HG02970 (cell line): ENCODE measurements at regions not wholly inside any gene's neighbourhood (a gene's known extent, or its start where the extent isn't known, plus 50 kb on each side); places are given as distances from the start of the nearest gene placed in this dataset.
"Not testable (repeated sequence)": the region's sequence is repeated elsewhere in the genome, so short reads cannot be mapped to it uniquely, and the experiment has no call there.

ENCODE experiments used
- ATAC-seq: cut with Tn5 transposase; IDR thresholded peaks from one replicate; pipeline ENCODE4 v1.9.1; 2021; ENCODE audit warnings: mild to moderate bottlenecking, moderate library complexity, moderate number of reproducible peaks; ENCODE audit not compliant: unreplicated experiment, low FRiP score

- no peak for ATAC-seq
These were observed 187.2 kb upstream of the RGS6 start for GRCh38 chr14:71745072-71745471.

GRCh38 chr14:71748196-71748595, 184.0 kb upstream of the RGS6 start:
- ATAC-seq: no peak

GRCh38 chr14:71749613-71750238, 182.5 kb upstream of the RGS6 start:
- no peak for ATAC-seq

GRCh38 chr14:71751264-71751663, 181.0 kb upstream of the RGS6 start:
- no peak for ATAC-seq

GRCh38 chr14:71752111-71752738, 180.0 kb upstream of the RGS6 start:
- ATAC-seq: no peak

GRCh38 chr14:71753126-71753830, 179.0 kb upstream of the RGS6 start:
- ATAC-seq: no peak

- no peak for ATAC-seq
These were observed 178.3 kb upstream of the RGS6 start for GRCh38 chr14:71753976-71754375.

GRCh38 chr14:71754422-71755095, 177.7 kb upstream of the RGS6 start:
- no peak for ATAC-seq

GRCh38 chr14:71758229-71758951, 173.8 kb upstream of the RGS6 start:
- ATAC-seq: no peak

- ATAC-seq: no peak
These were observed 169.7 kb upstream of the RGS6 start for GRCh38 chr14:71762575-71762974.

- ATAC-seq: no peak
These were observed 167.4 kb upstream of the RGS6 start for GRCh38 chr14:71764701-71765382.

GRCh38 chr14:71765505-71765904, 166.7 kb upstream of the RGS6 start:
- ATAC-seq: no peak

GRCh38 chr14:71770431-71770830, 161.8 kb upstream of the RGS6 start:
- no peak for ATAC-seq

- not testable (repeated sequence) for ATAC-seq
These were observed 160.8 kb upstream of the RGS6 start for GRCh38 chr14:71771421-71771820.

- not testable (repeated sequence) for ATAC-seq
These were observed 160.2 kb upstream of the RGS6 start for GRCh38 chr14:71771996-71772395.

GRCh38 chr14:71773898-71774481, 158.2 kb upstream of the RGS6 start:
- no peak for ATAC-seq

- ATAC-seq: no peak
These were observed 155.5 kb upstream of the RGS6 start for GRCh38 chr14:71776471-71777360.

GRCh38 chr14:71780075-71780474, 152.2 kb upstream of the RGS6 start:
- no peak for ATAC-seq

GRCh38 chr14:71780822-71781221, 151.4 kb upstream of the RGS6 start:
- ATAC-seq: no peak
